Neural progenitor cell (in vitro differentiated cells): ENCODE measurements at regions not wholly inside any gene's neighbourhood (a gene's known extent, or its start where the extent isn't known, plus 50 kb on each side); places are given as distances from the start of the nearest gene placed in this dataset.

ENCODE experiments used
- DNase-seq: peaks from one replicate; pipeline ENCODE4 v3.0.0-alpha.2; 2016; ENCODE audit warnings: low spot score
- H2AFZ ChIP-seq: fragments of 200-600 bp; sonication (generic); replicated peaks from 2 replicates; pipeline ENCODE4 v1.6.1; 2016; ENCODE audit warnings: antibody characterized with exemption
- H3F3A ChIP-seq: fragments of 200-600 bp; sonication (generic); 2 replicates; pipeline ENCODE4 v1.6.1; 2016; ENCODE audit warnings: antibody characterized with exemption, low read depth
- H3K27ac ChIP-seq: fragments of 200-600 bp; sonication (generic); 2 replicates; pipeline ENCODE4 v1.5.1; 2016; ENCODE audit warnings: mild to moderate bottlenecking
- H3K27me3 ChIP-seq: fragments of 200-600 bp; sonication (generic); 2 replicates; pipeline ENCODE4 v1.6.1; 2016; ENCODE audit warnings: mild to moderate bottlenecking, moderate library complexity
- H3K36me3 ChIP-seq: fragments of 200-600 bp; sonication (generic); 2 replicates; pipeline ENCODE4 v1.5.1; 2016
- H3K4me1 ChIP-seq: fragments of 200-600 bp; sonication (generic); 2 replicates; pipeline ENCODE4 v1.6.1; 2016; ENCODE audit warnings: mixed run types
- H3K4me2 ChIP-seq: fragments of 200-600 bp; sonication (generic); 2 replicates; pipeline ENCODE4 v1.6.1; 2016
- H3K4me3 ChIP-seq: fragments of 200-600 bp; sonication (generic); 2 replicates; pipeline ENCODE4 v1.5.1; 2016
- H3K79me2 ChIP-seq: fragments of 200-600 bp; sonication (generic); 2 replicates; pipeline ENCODE4 v1.6.1; 2016; ENCODE audit warnings: low read depth
- H3K9ac ChIP-seq: fragments of 200-600 bp; sonication (generic); 2 replicates; pipeline ENCODE4 v1.6.1; 2016
- H3K9me3 ChIP-seq: fragments of 200-600 bp; sonication (generic); 2 replicates; pipeline ENCODE4 v1.5.1; 2016; ENCODE audit warnings: low read depth
- H4K20me1 ChIP-seq: fragments of 200-600 bp; sonication (generic); 2 replicates; pipeline ENCODE4 v1.6.1; 2016; ENCODE audit warnings: low read depth
- H3K27ac Mint-ChIP-seq: 3 replicates; pipeline ENCODE4 v1.8.0; 2021; ENCODE audit warnings: mixed read lengths
- H3K27me3 Mint-ChIP-seq: 2 replicates; pipeline ENCODE4 v1.8.0; 2022; ENCODE audit warnings: low read depth, mild to moderate bottlenecking, inconsistent platforms, moderate library complexity, mixed read lengths; ENCODE audit not compliant: insufficient read depth
- H3K36me3 Mint-ChIP-seq: 3 replicates; pipeline ENCODE4 v1.8.0; 2021; ENCODE audit warnings: mixed read lengths
- H3K4me1 Mint-ChIP-seq: 3 replicates; pipeline ENCODE4 v1.8.0; 2021; ENCODE audit warnings: mixed read lengths
- H3K4me3 Mint-ChIP-seq: 3 replicates; pipeline ENCODE4 v1.8.0; 2021; ENCODE audit warnings: mild to moderate bottlenecking, moderate library complexity, mixed read lengths
- H3K9me3 Mint-ChIP-seq: 3 replicates; pipeline ENCODE4 v1.8.0; 2020; ENCODE audit warnings: mixed read lengths
- CTCF ChIP-seq: fragments of 200-600 bp; sonication (generic); IDR thresholded peaks from 2 replicates; pipeline ENCODE4 v1.5.1; 2017; ENCODE audit warnings: antibody characterized with exemption, mild to moderate bottlenecking
- EZH2 ChIP-seq: fragments of 200-600 bp; sonication (generic); IDR thresholded peaks from 2 replicates; pipeline ENCODE4 v1.6.1; 2017; ENCODE audit warnings: antibody characterized with exemption, mild to moderate bottlenecking, moderate library complexity
- EZH2phosphoT487 ChIP-seq: fragments of 200-600 bp; sonication (generic); IDR thresholded peaks from 2 replicates; pipeline ENCODE4 v1.6.1; 2017; ENCODE audit warnings: antibody characterized with exemption

- peaks cover 28% of the 10 kb centered on the region for H3K9me3 Mint-ChIP-seq
- H3K4me1 ChIP-seq = no peaks in the 10 kb centered on the region
Measured at GRCh38 chr22:48327721-48328120, 1500.0 kb downstream of the BRD1 start.

GRCh38 chr22:48323746-48324145 is 1503.9 kb downstream of the BRD1 start:
- no peak overlapping the region for H3K4me3 ChIP-seq
- peaks cover 21% of the 10 kb centered on the region for H3K9me3 Mint-ChIP-seq
- no peak overlapping the region for H2AFZ ChIP-seq
- no peaks in the 10 kb centered on the region for H4K20me1 ChIP-seq
- no peak overlapping the region for H3K27ac ChIP-seq
- peaks cover 20% of the 10 kb centered on the region for H3K4me1 Mint-ChIP-seq
- H3K27me3 ChIP-seq = no peaks in the 10 kb centered on the region
- H3K36me3 Mint-ChIP-seq = no peaks in the 10 kb centered on the region
- no peaks in the 10 kb centered on the region for H3F3A ChIP-seq
- H3K27ac Mint-ChIP-seq = no peak overlapping the region
- no peak overlapping the region for H3K4me3 Mint-ChIP-seq
- H3K27me3 Mint-ChIP-seq = peaks cover 10% of the 10 kb centered on the region
- H3K9me3 ChIP-seq = no peaks in the 10 kb centered on the region
- peaks cover 10% of the 10 kb centered on the region for H3K4me1 ChIP-seq
- DNase-seq = no peak
- H3K9ac ChIP-seq = no peak overlapping the region
- H3K36me3 ChIP-seq = no peaks in the 10 kb centered on the region
- no peak for TF ChIP-seq EZH2phosphoT487
- TF ChIP-seq EZH2 = no peak
- no peak for TF ChIP-seq CTCF
- no peak overlapping the region for H3K4me2 ChIP-seq
- no peaks in the 10 kb centered on the region for H3K79me2 ChIP-seq

More at GRCh38 chr22:48327721-48328120, 1500.0 kb downstream of the BRD1 start:
- H3K27me3 Mint-ChIP-seq = peaks cover 13% of the 10 kb centered on the region
- no peak for DNase-seq
- H3F3A ChIP-seq = no peaks in the 10 kb centered on the region
- no peaks in the 10 kb centered on the region for H3K79me2 ChIP-seq
- no peaks in the 10 kb centered on the region for H3K27me3 ChIP-seq
- TF ChIP-seq EZH2 (no peak), CTCF (no peak), EZH2phosphoT487 (no peak)
- H3K9me3 ChIP-seq = no peaks in the 10 kb centered on the region
- H4K20me1 ChIP-seq = no peaks in the 10 kb centered on the region
- H3K4me3 Mint-ChIP-seq = no peak overlapping the region
- peaks cover 3% of the 10 kb centered on the region for H3K4me1 Mint-ChIP-seq
- no peak overlapping the region for H3K4me2 ChIP-seq
- no peak overlapping the region for H3K27ac ChIP-seq
- H3K4me3 ChIP-seq = no peak overlapping the region
- no peak overlapping the region for H3K9ac ChIP-seq
- H3K27ac Mint-ChIP-seq = no peak overlapping the region
- no peaks in the 10 kb centered on the region for H3K36me3 Mint-ChIP-seq
- no peak overlapping the region for H2AFZ ChIP-seq
- H3K36me3 ChIP-seq = no peaks in the 10 kb centered on the region

- Histone ChIP-seq H3K4me2 (no peak overlapping the region), H3F3A (no peaks in the 10 kb centered on the region), H3K9ac (no peak overlapping the region), H2AFZ (no peak overlapping the region), H3K27ac (no peak overlapping the region), H3K36me3 (no peaks in the 10 kb centered on the region), H3K79me2 (no peaks in the 10 kb centered on the region), H3K4me1 (peaks cover 10% of the 10 kb centered on the region), H3K4me3 (no peak overlapping the region), H3K9me3 (no peaks in the 10 kb centered on the region), H4K20me1 (no peaks in the 10 kb centered on the region), H3K27me3 (no peaks in the 10 kb centered on the region)
- peaks cover 20% of the 10 kb centered on the region for H3K4me1 Mint-ChIP-seq
- H3K4me3 Mint-ChIP-seq = no peak overlapping the region
- H3K36me3 Mint-ChIP-seq = no peaks in the 10 kb centered on the region
- DNase-seq = no peak
- H3K27me3 Mint-ChIP-seq = peaks cover 10% of the 10 kb centered on the region
- peaks cover 17% of the 10 kb centered on the region for H3K9me3 Mint-ChIP-seq
- TF ChIP-seq EZH2 (no peak), EZH2phosphoT487 (no peak), CTCF (no peak)
- no peak overlapping the region for H3K27ac Mint-ChIP-seq
Measured at GRCh38 chr22:48322907-48323306, 1504.8 kb downstream of the BRD1 start.
